ENCODE measurements at regions not wholly inside any gene's neighbourhood (a gene's known extent, or its start where the extent isn't known, plus 50 kb on each side); places are given as distances from the start of the nearest gene placed in this dataset.

DNA sequence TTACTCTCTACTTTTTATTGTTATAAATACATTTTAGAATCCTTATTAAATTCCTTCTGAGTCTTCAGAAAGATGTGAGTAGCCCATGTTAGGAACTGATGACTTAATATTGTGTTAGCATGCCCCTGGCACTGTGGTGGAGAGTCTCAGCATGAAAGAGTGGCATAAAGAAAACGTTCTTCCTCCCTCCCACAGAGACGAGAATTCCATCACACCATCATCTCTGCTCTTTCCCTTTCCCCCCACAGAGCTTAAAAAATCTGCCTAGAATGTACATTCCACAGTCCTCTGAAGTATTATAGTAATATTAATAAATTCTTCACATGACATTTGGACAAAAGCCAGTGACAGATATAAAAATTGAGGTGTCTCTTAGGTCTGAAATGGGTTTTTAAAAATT lies 117.8 kb upstream of the DKK2 start:
- DNase-seq (ENCODE audit: low read depth in 1 of 2, low spot score in 1 of 2), result no peak
- H3K4me3 ChIP-seq (replicated peaks; ENCODE audit: insufficient read depth, low read length), result no peak overlapping the region
- TF ChIP-seq, protein P1, sequence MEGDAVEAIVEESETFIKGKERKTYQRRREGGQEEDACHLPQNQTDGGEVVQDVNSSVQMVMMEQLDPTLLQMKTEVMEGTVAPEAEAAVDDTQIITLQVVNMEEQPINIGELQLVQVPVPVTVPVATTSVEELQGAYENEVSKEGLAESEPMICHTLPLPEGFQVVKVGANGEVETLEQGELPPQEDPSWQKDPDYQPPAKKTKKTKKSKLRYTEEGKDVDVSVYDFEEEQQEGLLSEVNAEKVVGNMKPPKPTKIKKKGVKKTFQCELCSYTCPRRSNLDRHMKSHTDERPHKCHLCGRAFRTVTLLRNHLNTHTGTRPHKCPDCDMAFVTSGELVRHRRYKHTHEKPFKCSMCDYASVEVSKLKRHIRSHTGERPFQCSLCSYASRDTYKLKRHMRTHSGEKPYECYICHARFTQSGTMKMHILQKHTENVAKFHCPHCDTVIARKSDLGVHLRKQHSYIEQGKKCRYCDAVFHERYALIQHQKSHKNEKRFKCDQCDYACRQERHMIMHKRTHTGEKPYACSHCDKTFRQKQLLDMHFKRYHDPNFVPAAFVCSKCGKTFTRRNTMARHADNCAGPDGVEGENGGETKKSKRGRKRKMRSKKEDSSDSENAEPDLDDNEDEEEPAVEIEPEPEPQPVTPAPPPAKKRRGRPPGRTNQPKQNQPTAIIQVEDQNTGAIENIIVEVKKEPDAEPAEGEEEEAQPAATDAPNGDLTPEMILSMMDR (IDR thresholded peaks at IDR 0.05; ENCODE audit: insufficient read depth, low read length), result no peak
- H3K27ac ChIP-seq (replicated peaks), result no peak overlapping the region
- H3K27me3 ChIP-seq (ENCODE audit: insufficient read depth, poor library complexity, severe bottlenecking), result no peaks in the 10 kb centered on the region

GRCh38 chr4:107153228-107153627 lies 117.1 kb upstream of the DKK2 start:
- H3K27ac ChIP-seq (replicated peaks), result no peak overlapping the region
- H3K27me3 ChIP-seq (ENCODE audit: insufficient read depth, poor library complexity, severe bottlenecking), result no peaks in the 10 kb centered on the region
- no peak overlapping the region for H3K4me3 ChIP-seq (replicated peaks; ENCODE audit: insufficient read depth, low read length)
- TF ChIP-seq POLR2AphosphoS5 (IDR thresholded peaks at IDR 0.05; ENCODE audit: low read depth) (no peak), GABPA (IDR thresholded peaks at IDR 0.05; ENCODE audit: low read depth) (no peak), REST (IDR thresholded peaks at IDR 0.05; ENCODE audit: insufficient replicate concordance, low read depth) (no peak), SPI1 (IDR thresholded peaks at IDR 0.05; ENCODE audit: borderline replicate concordance, low read depth) (no peak)
- TF ChIP-seq, protein P1 (IDR thresholded peaks at IDR 0.05; ENCODE audit: insufficient read depth, low read length), result no peak
- DNase-seq (ENCODE audit: low read depth in 1 of 2, low spot score in 1 of 2), result no peak

DNA sequence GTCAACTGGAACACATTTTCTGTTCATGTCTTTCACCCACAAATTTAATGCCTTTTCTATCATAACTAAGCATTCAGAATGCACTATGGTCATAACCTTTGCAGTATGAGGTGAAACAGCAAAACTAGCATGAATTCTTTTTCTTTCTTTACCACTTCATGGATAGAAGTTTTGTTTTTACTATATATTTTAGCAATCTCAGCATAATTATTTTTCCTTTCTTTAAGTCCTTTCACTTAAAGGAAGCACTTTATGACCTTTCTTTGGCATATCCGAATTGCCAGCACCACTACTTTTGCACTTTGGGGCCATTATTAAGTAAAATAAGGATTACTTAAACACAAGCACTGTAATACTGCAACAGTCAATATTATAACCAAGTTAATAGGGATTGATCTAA lies 115.1 kb upstream of the DKK2 start:
- Histone ChIP-seq H3K27me3 (ENCODE audit: insufficient read depth, poor library complexity, severe bottlenecking) (no peaks in the 10 kb centered on the region), H3K27ac (replicated peaks) (no peak overlapping the region), H3K4me3 (replicated peaks; ENCODE audit: insufficient read depth, low read length) (no peak overlapping the region)
- TF ChIP-seq SPI1 (IDR thresholded peaks at IDR 0.05; ENCODE audit: borderline replicate concordance, low read depth), result no peak
- no peak for DNase-seq (ENCODE audit: low read depth in 1 of 2, low spot score in 1 of 2)

DNA sequence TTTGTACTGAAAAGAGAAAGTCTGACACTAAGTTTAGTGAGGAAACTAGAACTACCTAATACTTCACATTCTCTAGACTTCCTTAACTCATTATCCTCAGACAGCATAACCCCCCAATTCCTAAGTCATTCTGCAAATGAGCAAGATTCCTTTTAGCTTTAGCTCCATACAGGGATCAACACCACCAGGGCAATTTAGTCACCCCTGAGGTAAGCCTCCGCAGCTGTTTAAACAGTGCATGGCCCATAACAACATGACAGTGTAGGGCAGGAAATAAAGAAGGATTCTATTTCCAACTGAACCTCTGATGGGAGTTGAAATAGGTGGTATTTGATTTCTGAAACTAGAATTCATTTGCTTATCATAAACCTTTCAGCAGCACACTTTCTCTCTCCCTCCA lies 112.8 kb upstream of the DKK2 start:
- TF ChIP-seq SPI1 (IDR thresholded peaks at IDR 0.05; ENCODE audit: borderline replicate concordance, low read depth), result no peak
- TF ChIP-seq REST (IDR thresholded peaks at IDR 0.05; ENCODE audit: insufficient replicate concordance, low read depth), result no peak
- TF ChIP-seq POLR2AphosphoS5 (IDR thresholded peaks at IDR 0.05; ENCODE audit: low read depth), result no peak
- TF ChIP-seq, protein P1 (IDR thresholded peaks at IDR 0.05; ENCODE audit: insufficient read depth, low read length), result no peak
- no peak for TF ChIP-seq GABPA (IDR thresholded peaks at IDR 0.05; ENCODE audit: low read depth)
- no peak overlapping the region for H3K27ac ChIP-seq (replicated peaks)
- no peak for DNase-seq (ENCODE audit: low read depth in 1 of 2, low spot score in 1 of 2)
- H3K4me3 ChIP-seq (replicated peaks; ENCODE audit: insufficient read depth, low read length), result no peak overlapping the region
- no peaks in the 10 kb centered on the region for H3K27me3 ChIP-seq (ENCODE audit: insufficient read depth, poor library complexity, severe bottlenecking)
